ES-I3 (cell line): ENCODE measurements at regions not wholly inside any gene's neighbourhood (a gene's known extent, or its start where the extent isn't known, plus 50 kb on each side); places are given as distances from the start of the nearest gene placed in this dataset.

Experiments
- H3K36me3 ChIP-seq: 2 replicates; pipeline ENCODE4 v1.6.1; 2013; ENCODE audit warnings: mild to moderate bottlenecking, low read length, control low read depth, moderate library complexity; ENCODE audit not compliant: insufficient read depth
- H3K4me1 ChIP-seq: 2 replicates; pipeline ENCODE4 v1.6.1; 2013; ENCODE audit warnings: mild to moderate bottlenecking, control low read depth, low read length; ENCODE audit not compliant: insufficient read depth
- H3K9ac ChIP-seq: 2 replicates; pipeline ENCODE4 v1.6.1; 2013; ENCODE audit warnings: low read depth, mild to moderate bottlenecking, low read length, moderate library complexity
- H3K9me3 ChIP-seq: 2 replicates; pipeline ENCODE4 v1.6.1; 2013; ENCODE audit warnings: mild to moderate bottlenecking, low read length, moderate library complexity; ENCODE audit not compliant: control insufficient read depth, insufficient read depth

DNA sequence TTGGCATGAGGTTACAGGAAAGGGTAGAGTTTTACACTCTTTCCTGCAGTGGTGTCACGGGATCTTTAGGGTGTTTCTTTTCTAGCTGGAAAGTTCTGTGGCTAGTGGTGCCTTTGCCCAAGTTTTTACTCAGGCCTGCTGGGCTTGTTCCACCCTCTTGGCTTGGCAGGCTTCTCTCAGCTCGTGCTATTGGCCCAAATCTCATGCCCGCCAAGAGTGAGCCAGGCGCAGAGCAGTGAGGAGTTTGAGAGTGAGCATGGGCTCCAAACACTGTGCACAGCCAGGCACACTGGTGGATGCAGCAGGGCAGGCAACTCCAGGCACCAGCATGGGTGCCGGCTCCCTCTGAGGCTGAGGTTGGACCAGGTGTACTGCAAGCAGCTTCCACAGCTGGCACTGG lies 206.5 kb downstream of the SAMD5 start:
- H3K9ac ChIP-seq = no peak overlapping the region
- no peaks in the 10 kb centered on the region for H3K4me1 ChIP-seq
- no peaks in the 10 kb centered on the region for H3K9me3 ChIP-seq
- no peaks in the 10 kb centered on the region for H3K36me3 ChIP-seq

DNA sequence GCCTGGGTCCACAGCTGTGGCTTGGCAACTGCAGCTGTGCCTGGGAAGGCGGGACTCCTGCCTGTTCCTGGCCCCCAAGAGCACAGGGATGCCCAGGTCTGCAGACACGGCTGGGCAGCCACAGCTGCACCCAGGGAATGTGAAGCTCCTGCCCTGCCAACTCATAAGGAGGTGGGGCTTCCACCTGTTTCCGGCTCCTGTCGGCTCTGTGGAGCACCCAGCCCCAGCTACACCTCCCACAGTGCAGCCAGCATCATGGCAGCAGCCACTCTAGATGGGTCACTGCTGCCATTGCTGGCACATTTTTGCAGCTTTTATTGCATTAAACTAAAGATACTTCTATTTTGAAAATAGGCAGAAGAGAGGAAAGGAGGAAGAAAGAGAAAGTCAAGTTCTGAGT lies 207.9 kb downstream of the SAMD5 start:
- Histone ChIP-seq H3K4me1 (no peaks in the 10 kb centered on the region), H3K36me3 (no peaks in the 10 kb centered on the region)

DNA sequence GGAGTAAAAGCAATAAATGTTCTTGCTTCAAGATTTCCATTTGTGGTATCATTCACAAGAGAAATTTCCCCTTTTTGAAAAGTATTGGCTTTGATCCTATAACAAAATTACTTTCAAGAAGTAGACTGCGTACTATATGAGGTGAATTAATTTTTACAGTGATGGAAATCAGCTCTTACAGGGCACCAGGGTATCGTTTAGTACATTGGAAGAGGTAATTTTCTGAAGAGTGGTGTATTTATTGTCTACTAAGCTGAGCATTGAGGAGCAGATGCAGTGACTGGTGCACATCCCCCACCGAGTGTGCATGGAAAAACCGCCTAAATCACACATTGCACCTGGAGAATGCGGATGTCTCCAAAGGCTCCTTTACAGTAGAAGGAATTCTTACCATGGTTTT lies 209.5 kb downstream of the SAMD5 start:
- no peak overlapping the region for H3K9ac ChIP-seq
- no peaks in the 10 kb centered on the region for H3K4me1 ChIP-seq
- H3K36me3 ChIP-seq = no peaks in the 10 kb centered on the region
- no peaks in the 10 kb centered on the region for H3K9me3 ChIP-seq

More for the DNA sequence above, 207.9 kb downstream of the SAMD5 start:
- Histone ChIP-seq H3K9ac (no peak overlapping the region), H3K9me3 (no peaks in the 10 kb centered on the region)

DNA sequence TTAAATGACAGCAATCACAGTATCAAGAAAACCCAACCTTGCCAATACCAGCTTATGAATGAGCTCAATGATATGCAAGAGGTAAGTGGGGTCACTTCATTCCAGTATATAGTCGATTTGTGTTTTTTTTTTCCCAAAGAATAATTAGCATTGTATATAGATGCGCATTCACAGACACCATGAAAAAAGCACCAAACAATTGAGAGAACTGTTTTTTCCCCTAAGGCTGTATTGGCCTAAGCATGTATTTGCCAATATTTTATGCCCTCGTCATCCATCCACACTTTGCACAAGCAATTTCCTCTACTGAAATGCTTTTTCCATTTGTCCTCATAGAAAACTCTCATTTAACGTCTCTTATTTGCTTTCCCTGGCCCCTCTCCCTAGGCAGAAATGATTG lies 213.7 kb downstream of the SAMD5 start:
- no peaks in the 10 kb centered on the region for H3K9me3 ChIP-seq
- H3K4me1 ChIP-seq = 0 out of 2 replicates have a peak, but pooled peaks cover 4% of the 10 kb centered on the region
- no peak overlapping the region for H3K9ac ChIP-seq
- no peaks in the 10 kb centered on the region for H3K36me3 ChIP-seq

DNA sequence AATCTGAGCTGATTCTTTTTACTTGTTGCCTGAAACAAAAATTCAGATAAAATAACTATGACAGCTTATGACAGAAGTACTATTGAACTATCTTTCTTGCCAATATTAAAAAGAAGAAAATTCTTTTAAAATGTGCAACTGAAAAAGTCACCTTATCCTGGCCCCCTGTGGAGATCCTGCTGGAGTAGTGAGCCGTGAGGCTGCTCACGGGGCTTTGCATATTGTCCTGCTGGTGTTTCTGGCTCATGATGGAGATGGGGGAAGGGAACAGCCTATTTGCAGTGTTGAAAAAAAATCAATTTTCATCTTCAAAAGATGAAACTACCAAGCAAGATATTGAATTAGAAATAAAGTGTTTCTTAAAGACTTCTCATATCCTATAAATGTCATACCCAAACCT lies 216.0 kb downstream of the SAMD5 start:
- H3K36me3 ChIP-seq = no peaks in the 10 kb centered on the region
- H3K4me1 ChIP-seq = 0 out of 2 replicates have a peak, but pooled peaks cover 4% of the 10 kb centered on the region
- H3K9me3 ChIP-seq = no peaks in the 10 kb centered on the region
- no peak overlapping the region for H3K9ac ChIP-seq

DNA sequence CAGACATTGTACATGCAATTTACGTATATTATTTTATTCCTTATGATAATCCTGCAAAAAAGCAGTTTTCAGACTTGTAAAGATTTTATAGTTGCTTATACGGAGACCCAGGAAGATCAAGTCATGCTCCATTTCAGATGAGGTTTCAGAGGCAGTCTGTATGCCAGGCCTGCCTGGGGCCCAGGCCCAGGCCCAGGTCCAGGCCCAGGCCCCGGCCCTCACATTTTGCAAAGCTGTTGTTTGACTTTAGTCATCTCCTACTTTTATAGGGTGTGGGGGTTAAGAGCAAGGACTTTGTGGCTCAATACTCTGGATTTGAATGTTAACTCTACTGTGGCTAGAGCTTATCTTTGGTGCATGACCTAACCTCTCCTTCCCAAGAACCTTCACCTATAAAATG lies 217.9 kb downstream of the SAMD5 start:
- Histone ChIP-seq H3K36me3 (no peaks in the 10 kb centered on the region), H3K4me1 (0 out of 2 replicates have a peak, but pooled peaks cover 4% of the 10 kb centered on the region), H3K9me3 (no peaks in the 10 kb centered on the region), H3K9ac (no peak overlapping the region)

DNA sequence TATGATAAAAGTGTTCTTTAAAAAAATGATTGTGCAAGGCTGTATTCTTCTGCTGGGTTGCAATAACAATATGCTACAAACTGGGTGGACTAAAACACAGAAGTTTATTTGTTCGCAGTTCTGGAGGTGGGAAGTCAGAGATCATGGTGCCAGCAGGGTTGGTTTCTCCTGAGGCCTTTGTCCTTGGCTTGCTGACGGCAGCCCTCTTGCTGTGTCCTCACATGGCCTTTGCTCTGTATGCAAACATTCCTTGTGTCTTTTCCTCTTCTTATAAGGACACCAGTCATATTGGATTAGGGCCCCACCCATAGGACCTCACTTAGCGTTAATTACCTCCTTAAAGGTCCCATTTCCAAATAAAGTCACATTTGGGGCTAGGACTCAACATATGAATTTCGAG lies 220.4 kb downstream of the SAMD5 start:
- no peak overlapping the region for H3K9ac ChIP-seq

DNA sequence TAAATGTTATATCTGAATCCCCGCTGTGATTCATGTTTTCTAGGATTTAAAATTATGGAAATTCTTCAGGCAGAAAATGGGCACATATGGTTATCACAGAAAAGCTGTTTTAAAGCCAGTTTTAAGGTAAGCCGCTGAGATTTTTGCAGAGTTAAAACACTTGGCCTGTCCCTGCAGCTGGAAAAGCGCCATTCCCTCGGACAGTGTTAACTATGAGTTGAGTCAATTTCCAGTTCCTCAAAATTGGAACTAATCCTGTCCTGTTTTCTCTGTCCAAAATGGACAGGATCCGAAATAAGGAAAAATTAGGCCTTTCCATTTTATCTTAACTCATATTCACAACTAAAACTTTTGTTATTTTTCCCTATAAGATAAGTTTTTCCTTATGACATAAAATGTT lies 225.2 kb downstream of the SAMD5 start:
- Histone ChIP-seq H3K4me1 (no peaks in the 10 kb centered on the region), H3K9me3 (no peaks in the 10 kb centered on the region), H3K9ac (no peak overlapping the region), H3K36me3 (no peaks in the 10 kb centered on the region)

More for the DNA sequence above, 220.4 kb downstream of the SAMD5 start:
- no peaks in the 10 kb centered on the region for H3K36me3 ChIP-seq
- H3K4me1 ChIP-seq = 0 out of 2 replicates have a peak, but pooled peaks cover 4% of the 10 kb centered on the region
- H3K9me3 ChIP-seq = no peaks in the 10 kb centered on the region

DNA sequence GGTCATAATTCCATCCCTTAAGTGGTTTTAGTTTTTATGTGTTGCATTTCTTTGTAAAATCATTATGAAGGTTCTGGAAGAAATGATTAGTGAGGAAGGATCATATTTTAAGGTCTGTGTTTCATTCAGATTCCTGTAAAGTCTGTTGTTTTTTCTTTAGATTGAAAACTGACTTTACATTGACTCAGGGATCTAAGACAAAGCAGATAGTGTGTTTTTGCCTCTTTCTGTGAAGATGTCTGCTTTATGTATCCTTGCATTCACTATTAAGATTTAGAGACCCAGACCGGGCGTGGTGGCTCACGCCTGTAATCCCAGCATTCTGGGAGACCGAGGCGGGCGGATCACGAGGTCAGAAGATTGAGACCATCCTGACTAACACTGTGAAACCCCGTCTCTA lies 225.7 kb downstream of the SAMD5 start:
- Histone ChIP-seq H3K4me1 (no peaks in the 10 kb centered on the region), H3K9me3 (no peaks in the 10 kb centered on the region), H3K9ac (no peak overlapping the region), H3K36me3 (no peaks in the 10 kb centered on the region)

DNA sequence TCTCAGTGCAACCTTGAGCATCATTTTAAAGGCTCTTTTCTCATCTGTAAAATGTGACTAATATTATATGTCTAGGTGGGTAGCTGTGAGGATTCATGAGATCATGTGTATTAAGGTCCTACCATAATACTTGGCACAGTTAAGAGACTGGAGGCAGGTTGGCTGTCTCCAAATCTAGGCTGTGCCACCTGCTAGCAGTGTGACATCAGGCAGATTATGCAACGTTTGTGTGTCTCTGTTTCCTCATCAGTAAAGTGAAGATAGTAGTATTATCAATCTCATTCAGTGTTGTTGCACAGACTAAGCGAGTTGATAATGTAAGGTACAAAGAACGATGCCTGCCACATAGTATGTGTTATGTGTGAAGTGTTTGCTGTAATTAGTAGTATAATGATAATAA lies 227.4 kb downstream of the SAMD5 start:
- no peaks in the 10 kb centered on the region for H3K36me3 ChIP-seq
- peaks cover 6% of the 10 kb centered on the region; the same call in 1 of the 2 replicates for H3K4me1 ChIP-seq
- no peaks in the 10 kb centered on the region for H3K9me3 ChIP-seq
- no peak overlapping the region for H3K9ac ChIP-seq

DNA sequence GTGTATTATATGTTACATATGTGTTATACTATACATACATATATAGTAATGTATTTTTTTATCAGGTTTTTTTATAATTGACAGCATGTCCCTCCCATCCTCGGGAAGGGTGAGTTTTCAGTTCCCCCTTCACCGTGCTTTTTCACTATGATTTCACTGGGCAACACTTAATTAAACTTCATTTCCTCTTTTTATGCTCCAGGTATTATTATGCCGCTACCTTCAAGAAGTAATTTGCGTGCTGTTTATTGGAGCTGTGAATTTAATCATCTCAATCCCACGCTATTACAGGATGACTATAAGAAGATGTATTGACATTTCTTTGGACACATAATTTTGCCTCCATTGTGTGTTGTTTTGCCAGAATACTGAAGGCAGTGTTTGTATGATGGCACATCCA lies 228.6 kb downstream of the SAMD5 start:
- peaks cover 6% of the 10 kb centered on the region; the same call in 1 of the 2 replicates for H3K4me1 ChIP-seq
- no peak overlapping the region for H3K9ac ChIP-seq
- no peaks in the 10 kb centered on the region for H3K36me3 ChIP-seq
- H3K9me3 ChIP-seq = no peaks in the 10 kb centered on the region

DNA sequence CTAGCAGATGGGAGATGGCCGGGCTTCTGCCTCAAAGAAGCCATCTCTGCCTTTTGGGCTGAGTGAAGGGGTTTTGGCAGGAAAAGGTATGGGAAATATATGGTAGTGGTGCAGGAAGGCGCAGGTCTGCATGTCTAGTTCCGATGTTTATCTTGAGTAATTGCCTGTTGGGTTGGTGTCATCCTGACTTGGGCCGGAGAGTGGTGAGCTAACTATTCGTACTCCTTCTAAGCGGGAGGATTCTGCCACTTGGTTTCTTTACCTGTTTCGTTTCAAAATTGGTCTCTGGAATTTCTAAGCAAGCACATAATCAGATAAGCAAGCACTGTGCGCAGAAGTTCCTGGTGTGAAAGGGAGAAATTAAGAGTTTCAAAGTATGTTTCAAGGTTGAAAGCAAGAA lies 229.6 kb downstream of the SAMD5 start:
- H3K4me1 ChIP-seq = peaks cover 6% of the 10 kb centered on the region; the same call in 1 of the 2 replicates
- H3K36me3 ChIP-seq = no peaks in the 10 kb centered on the region
- no peaks in the 10 kb centered on the region for H3K9me3 ChIP-seq
- no peak overlapping the region for H3K9ac ChIP-seq

DNA sequence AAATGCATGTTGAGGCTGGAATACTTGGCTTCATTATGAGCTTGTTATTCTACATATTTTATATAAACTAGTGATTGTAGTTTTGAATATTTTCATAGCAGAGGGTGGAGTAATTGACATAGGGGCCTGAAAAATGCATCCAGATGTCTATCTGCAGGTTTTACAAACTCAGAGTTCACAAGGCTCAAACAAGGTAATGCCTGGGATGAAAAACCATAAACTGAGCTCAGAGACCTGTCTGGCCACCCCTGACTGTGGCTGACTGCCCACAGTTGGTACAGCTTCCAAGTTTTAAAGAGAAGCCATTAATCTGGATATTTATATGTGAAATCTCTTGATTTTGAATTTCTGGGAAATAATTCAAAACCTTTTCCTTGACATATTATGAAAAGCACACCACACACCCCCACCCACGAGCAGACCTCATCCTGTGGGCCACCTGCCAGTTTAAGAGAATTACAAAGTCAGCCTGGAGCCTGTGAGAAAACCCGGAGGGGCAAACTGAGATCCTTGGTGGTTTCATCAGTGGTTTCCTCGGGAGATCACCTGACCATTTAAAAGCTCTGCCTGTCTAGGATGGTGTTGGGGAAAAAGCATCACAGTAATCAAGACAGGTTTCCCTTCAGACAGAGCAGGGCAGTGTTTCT lies 230.1 kb downstream of the SAMD5 start:
- Histone ChIP-seq H3K9ac (no peak overlapping the region), H3K4me1 (peaks cover 6% of the 10 kb centered on the region; the same call in 1 of the 2 replicates), H3K9me3 (no peaks in the 10 kb centered on the region), H3K36me3 (no peaks in the 10 kb centered on the region)

DNA sequence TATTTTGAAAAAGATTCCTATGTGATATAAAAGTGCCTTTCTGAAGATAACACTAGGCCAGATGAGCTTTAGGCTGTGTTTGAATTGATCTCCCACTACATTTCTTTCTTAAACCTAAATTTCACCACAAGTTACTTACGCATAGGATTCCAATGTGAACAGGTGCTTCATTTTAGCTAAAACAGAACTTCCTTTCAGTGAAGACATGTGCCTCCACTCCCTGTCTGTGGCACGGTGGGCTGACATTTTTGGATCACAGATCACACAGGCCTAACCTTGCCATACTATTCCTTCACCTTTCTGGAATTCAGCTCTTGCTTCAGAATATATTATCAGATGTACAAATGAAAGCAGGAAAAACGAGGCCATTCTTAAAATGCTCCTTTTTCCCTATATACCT lies 231.8 kb downstream of the SAMD5 start:
- Histone ChIP-seq H3K9ac (no peak overlapping the region), H3K36me3 (no peaks in the 10 kb centered on the region), H3K4me1 (peaks cover 6% of the 10 kb centered on the region; the same call in 1 of the 2 replicates), H3K9me3 (no peaks in the 10 kb centered on the region)

DNA sequence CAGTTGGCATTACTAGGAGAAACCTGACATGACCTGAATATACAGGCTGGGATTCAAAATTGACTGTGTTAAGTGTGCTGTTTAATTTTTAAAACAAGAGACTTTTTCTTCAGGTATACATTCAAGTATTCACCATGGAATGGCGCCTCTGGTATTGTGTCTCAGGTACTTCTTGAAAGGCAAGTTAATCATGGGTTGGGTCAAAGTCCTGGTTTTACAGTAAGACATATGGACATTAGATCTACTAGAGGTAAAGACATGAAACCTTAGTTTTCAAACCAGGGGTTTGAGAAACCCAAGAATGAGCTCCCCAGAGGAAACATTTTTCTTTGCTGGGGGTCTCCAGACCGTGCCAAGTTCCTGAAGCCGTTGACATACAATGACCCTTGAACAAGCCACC lies 232.4 kb downstream of the SAMD5 start:
- H3K9me3 ChIP-seq = no peaks in the 10 kb centered on the region
- H3K36me3 ChIP-seq = no peaks in the 10 kb centered on the region
- H3K4me1 ChIP-seq = peaks cover 6% of the 10 kb centered on the region; the same call in 1 of the 2 replicates
- H3K9ac ChIP-seq = no peak overlapping the region
